NCI-H187 (cell line): ENCODE measurements at regions not wholly inside any gene's neighbourhood (a gene's known extent, or its start where the extent isn't known, plus 50 kb on each side); places are given as distances from the start of the nearest gene placed in this dataset.
"Not testable (repeated sequence)": the region's sequence is repeated elsewhere in the genome, so short reads cannot be mapped to it uniquely, and the experiment has no call there.

Experiments used
- DNase-seq, 2 experiments: peaks; one replicate each; lab custom pipeline; 2025; lab: John Stamatoyannopoulos, UW

GRCh38 chr20:50448625-50449403 is 61.4 kb upstream of the PTPN1 start:
- DNase-seq: not testable (repeated sequence)

GRCh38 chr20:50449738-50450492 is 60.3 kb upstream of the PTPN1 start:
- DNase-seq: no peak

DNA sequence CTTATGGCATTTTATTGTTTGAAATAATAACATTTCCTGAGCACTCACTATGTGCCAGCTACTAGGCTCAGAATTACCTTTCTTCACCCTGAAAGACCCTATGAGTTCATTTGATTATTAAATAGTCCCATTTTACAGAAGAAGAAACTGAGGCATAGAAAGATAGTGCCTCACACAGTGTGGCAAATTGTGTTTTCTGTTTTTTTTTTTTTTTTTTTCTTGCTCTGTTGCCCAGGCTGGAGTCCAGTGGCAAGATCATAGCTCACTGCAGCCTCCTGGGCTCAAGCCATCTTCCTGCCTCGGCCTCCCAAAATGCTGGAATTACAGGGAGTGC is 59.7 kb upstream of the PTPN1 start:
- no peak for DNase-seq

DNA sequence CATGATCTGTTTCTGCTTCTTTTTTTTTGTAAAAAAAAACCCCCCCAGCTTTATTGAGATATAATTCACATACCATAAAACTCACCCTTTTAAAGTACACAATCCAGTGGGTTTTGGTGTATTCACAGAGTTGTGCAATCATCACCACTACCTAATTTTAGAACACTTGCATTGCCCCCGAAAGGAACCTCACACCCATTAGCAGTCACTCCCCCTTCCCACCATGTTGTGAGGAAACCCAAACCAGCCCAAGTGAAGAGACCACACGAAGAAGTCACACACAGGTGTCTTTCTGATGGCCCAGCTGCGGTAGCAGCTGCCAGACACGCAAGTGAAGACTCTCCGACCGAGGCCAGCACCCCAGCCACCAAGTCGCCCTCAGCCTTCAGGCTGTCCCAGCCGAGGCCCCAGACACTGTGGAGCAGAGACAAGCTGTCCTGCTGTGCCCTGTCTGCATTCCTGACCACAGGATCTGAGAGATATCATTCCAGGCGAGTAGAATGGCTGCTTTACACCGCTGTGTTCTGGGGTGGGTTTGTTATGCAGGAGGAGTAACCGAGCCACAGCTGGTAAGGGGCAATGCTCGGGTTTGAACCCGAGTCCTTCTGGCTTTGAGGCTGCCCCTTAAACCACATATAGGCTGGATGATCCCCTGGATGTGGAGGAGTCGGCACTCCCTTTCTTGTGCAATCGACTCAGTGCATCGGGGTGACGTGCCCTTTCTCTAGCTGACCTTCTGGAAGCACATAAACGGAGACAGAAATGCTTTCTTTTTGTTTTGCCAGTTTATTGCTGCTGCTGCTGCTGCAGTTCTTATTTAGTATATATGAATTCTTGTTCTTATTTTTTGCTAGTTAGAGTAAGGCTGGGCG is 59.1 kb upstream of the PTPN1 start:
- no peak for DNase-seq

DNA sequence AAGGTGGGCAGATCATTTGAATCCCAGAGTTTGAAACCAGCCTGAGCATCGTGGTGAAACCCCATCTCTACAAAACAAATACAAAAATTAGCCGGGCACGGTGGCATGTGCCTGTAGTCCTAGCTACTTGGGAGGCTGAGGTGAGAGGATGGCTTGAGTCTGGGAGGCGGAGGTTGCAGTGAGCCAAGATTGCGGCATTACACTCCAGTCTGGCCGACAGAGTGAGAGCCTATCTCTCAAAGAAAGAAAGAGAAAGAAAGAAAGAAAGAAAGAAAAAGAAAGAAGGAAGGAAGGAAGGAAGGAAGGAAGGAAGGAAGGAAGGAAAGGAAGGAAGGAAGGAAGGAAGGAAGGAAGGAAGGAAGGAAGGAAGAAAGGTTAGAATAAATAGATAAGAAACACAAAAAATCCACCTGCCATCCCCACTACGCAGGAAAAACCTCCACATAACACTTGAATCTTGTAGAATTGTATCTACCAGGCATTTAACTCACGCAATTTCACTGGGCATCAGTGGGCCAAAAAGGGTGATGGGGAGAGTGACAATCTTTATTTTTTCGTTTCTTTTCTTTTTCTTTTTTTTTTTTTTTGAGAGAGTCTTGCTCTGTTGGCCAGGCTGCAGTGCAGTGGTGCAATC is 58.3 kb upstream of the PTPN1 start:
- not testable (repeated sequence) for DNase-seq

DNA sequence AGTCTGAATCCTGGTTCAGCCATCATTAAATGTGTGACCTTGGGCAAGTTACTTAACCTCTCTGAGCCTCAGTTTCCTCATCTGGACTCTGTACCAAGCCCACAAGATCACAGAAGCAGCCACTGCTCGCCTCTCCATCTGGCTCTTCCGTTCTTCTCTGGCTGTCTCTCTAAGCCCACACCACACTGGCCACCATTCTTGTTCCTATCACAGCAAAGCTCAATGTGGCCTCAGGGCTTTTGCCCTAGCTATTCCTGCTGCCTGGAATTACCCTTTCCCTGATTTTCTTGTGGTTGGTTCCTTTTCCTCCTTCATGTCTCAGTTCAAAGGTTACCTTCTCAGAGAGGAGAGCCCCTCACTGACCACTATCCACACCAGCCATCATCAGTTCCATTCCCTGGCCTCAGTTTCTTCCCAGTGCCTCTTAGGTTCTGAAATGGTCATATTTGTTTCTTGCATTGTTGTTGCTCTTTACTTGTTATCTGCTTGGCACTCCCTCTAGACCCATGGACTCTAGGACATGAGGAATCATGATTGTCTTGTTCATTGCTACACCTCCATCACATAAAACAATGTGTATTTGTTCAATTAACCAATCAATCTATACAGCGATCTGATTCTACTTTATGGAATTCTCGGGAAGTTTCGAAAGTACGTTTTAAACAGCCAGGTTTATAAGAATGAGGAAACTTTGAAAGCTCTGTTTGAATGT is 56.5 kb upstream of the PTPN1 start:
- no peak for DNase-seq

DNA sequence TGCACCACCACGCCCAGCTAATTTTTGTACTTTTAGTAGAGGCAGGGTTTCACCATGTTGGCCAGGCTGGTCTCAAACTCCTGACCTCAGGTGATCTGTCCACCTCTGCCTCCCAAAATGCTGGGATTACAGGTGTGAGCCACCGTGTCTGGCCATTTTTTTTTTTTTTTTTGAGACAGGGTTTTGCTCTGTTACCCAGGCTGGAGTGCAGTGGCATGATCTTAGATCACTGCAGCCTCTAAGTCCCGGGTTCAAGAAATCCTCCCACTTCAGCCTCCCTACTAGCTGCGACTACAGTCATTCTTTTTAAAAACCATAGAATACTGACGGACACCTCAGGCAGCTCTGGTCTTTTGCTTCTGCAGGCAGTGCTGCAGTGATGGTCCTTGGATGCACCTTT is 54.9 kb upstream of the PTPN1 start:
- DNase-seq: not testable (repeated sequence)

DNA sequence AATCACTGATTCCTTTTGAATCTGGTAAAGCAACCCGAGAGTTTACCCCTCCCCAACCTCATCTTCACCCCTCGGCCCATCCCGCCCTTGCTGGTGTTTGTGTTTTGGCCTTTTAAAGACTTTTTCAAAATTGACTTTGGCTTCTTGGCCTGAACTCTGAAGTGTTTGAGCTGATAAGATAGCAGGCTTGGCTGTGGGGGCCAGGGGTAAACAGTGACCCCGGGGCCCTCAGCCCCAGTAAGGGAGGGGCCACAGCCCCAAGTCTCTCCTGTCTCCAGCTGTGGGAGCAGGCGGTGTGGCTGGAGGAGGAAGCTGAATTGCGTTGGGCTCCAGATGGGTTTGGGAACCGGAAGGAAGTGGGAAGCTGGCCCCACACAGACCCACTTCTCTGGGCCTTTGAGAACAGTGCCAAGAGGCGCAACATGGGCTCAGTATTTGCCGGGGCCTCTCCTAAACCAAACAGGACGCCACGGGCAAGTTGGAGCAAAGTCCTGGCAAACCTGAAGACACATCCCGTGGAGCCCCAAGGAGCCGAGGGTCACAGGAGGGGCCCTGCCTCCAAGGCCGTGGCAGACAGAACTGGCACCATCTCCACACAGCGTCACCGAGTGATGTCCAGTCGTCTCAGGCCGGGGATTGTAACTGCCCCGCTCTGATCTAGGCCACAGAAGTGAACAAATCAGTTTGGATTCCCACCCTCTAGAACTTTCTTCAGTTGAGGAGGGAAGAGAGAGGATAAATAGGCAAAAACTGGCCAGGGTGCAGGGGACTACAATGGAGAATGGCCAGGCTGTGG is 54.3 kb upstream of the PTPN1 start:
- DNase-seq: no peak

DNA sequence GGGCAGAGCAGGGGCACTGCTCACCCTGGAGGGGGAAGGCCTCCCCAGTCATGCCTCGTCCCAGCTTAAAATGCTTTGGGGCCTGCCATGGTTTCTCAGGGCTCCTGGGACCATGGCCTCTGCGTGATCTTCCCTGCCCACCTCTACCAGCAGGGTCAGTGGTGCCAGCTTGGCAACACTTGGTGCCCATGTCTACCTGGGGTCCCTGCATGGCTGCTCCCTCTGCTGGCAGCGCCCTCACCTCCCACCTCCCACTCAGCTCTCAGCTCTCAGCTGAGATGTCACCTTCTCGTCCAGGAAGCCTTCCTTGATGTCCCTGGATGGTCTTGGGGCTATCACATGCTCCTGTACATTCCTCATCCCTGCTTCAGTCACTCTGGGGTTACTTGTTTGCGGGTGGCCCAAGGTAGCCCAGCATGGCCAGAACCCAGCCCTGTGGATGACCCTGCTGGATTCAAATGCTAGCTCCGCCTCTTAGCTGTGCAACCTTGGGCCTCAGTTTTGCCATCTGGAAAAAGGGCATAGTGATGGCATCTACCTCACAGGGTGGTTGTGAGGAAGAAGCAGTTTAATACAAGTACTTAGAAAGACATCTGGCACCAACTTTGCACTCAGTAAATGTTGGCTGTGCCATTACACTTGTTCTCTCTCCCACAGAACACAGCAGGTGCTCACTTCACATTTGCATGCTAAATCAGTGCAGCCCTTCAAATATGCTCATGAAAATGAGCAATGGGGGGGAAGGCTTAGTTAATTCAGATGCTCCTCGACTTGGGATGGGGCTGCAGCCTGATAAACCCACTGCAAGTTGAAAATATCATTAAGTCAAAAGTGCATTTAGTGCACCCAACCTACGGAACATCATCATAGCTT is 53.5 kb upstream of the PTPN1 start:
- no peak for DNase-seq

DNA sequence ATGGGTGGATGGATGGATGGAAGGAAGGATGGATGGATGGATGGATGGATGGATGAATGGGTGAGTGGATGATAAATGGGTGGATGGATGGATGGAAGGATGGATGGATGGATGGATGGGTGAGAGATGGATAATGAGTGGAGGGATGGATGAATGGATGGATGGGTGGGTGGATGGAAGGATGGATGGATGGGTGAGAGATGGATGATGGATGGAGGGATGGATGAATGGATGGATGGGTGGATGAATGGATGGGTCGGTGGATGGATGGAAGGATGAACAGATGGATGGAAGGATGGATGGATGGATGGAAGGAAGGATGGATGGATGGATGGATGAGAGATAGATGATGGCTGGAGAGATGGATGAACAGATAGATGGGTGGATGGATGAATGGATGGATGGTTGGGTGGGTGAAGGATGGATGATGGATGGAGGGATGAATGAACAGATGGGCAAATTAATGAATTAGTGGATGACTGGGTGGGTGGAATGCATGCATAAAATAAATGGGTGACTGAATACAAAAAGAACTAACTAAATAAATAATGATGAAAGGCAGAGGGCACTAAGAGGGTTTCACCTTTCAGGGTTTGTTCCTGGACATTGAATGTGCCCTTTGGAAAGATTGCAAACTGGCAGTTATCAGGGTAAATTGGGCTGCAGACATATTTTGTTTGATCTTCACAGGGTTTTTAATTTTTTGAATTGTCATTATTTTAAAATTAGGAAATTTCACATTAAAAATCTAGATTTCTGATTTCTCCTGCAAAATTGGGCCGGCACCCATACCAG is 50.9 kb upstream of the PTPN1 start:
- no peak for DNase-seq

- DNase-seq: no peak
Observed at GRCh38 chr20:50460115-50460607, 50.0 kb upstream of the PTPN1 start.
